ENCODE measurements at regions not wholly inside any gene's neighbourhood (a gene's known extent, or its start where the extent isn't known, plus 50 kb on each side); places are given as distances from the start of the nearest gene placed in this dataset.

DNA sequence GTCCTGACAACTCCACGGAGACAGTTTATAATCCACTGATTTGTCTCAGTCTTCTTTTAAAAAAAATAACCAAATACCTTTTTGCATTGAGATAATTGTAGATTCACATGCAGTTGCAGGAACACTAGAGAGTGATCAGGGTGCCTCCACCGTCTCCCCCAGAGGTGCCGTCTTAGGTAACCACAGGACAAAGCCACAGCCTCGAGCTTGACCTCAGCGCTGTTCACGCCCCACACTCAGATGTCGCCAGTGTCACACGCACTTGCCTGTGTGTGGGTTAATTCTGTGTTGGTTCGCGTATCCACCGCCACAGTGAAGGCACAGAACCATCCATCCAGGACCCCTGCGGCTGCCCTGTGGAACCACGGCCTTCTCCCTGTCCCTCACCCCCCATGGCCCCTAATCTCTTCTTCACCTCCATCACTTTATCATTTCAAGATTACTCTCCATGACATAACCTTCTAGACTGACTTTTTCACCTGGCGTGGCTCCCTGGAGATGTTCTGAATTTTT lies 295.0 kb upstream of the HDAC4 start (continued):
- no peak for TF ChIP-seq ZFP36 (IDR thresholded peaks at IDR 0.05; ENCODE audit: low read depth, low read length, partially characterized antibody)
- no peak for TF ChIP-seq MECOM (CRISPR knock-in tag; IDR thresholded peaks at IDR 0.05)
- TF ChIP-seq, protein P1, sequence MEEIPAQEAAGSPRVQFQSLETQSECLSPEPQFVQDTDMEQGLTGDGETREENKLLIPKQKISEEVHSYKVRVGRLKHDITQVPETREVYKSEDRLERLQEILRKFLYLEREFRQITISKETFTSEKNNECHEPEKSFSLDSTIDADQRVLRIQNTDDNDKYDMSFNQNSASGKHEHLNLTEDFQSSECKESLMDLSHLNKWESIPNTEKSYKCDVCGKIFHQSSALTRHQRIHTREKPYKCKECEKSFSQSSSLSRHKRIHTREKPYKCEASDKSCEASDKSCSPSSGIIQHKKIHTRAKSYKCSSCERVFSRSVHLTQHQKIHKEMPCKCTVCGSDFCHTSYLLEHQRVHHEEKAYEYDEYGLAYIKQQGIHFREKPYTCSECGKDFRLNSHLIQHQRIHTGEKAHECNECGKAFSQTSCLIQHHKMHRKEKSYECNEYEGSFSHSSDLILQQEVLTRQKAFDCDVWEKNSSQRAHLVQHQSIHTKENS (CRISPR knock-in tag; IDR thresholded peaks at IDR 0.05), result no peak

DNA sequence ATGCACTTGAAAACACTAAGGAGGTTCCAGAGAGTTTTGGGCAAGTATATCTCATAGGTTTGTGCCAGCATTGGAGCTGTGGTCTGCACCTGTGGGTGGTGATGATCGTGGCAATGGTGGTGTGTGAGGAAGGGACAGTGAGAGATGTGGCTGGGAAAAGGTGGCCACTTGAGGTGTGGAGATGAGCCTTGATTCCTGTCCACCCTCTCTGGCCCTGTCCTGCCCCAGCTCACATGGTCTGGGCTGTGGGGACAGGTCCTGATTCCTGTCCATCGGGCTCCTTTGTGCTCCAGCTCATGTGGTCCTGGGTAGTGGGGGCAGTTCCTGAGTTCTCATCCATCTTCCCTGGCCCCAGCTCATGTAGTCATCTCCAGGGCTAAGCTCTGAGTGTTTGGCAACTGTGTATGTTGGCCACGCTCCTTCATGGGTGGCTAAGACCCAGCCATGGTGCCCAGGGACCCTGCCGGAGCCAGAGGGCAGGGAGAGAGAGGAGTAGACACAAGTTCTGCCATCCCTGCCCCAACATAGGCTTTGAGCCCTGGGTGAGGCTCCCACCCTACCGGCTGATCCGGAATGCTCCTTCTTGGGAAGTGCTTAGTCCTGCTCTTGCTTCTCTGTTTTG lies 294.4 kb upstream of the HDAC4 start:
- ChIA-PET POLR2A (no interaction called here), CTCF (ENCODE audit: low intra/inter-chr PET ratio) (no interaction called here)
- no peaks in the 10 kb centered on the region for H4K20me1 ChIP-seq (replicated peaks; ENCODE audit: control insufficient read depth, insufficient read depth, low read length)
- H3K9ac ChIP-seq (ENCODE audit: insufficient read depth in 1 of 2, low read depth in 2 of 2, low read length in 2 of 2), result no peak overlapping the region
- peaks cover 2 to 33% of the 10 kb centered on the region in 2 experiments; a peak in 2 of 5 replicates for H3K27me3 ChIP-seq (ENCODE audit: control insufficient read depth in 2 of 2, insufficient read depth in 2 of 2, low read length in 2 of 2)
- H3K27ac ChIP-seq (ENCODE audit: extremely low read depth, low read depth, low read length), result no peak overlapping the region
- no peaks in the 10 kb centered on the region for H3K36me3 ChIP-seq (ENCODE audit: control insufficient read depth, insufficient read depth, low read length)
- TF ChIP-seq, protein P2, sequence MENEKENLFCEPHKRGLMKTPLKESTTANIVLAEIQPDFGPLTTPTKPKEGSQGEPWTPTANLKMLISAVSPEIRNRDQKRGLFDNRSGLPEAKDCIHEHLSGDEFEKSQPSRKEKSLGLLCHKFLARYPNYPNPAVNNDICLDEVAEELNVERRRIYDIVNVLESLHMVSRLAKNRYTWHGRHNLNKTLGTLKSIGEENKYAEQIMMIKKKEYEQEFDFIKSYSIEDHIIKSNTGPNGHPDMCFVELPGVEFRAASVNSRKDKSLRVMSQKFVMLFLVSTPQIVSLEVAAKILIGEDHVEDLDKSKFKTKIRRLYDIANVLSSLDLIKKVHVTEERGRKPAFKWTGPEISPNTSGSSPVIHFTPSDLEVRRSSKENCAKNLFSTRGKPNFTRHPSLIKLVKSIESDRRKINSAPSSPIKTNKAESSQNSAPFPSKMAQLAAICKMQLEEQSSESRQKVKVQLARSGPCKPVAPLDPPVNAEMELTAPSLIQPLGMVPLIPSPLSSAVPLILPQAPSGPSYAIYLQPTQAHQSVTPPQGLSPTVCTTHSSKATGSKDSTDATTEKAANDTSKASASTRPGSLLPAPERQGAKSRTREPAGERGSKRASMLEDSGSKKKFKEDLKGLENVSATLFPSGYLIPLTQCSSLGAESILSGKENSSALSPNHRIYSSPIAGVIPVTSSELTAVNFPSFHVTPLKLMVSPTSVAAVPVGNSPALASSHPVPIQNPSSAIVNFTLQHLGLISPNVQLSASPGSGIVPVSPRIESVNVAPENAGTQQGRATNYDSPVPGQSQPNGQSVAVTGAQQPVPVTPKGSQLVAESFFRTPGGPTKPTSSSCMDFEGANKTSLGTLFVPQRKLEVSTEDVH (IDR thresholded peaks at IDR 0.05; ENCODE audit: low read depth, partially characterized antibody), result no peak
- TF ChIP-seq KAT8 (IDR thresholded peaks at IDR 0.05; ENCODE audit: low read depth), result no peak
- TF ChIP-seq JUN (IDR thresholded peaks at IDR 0.05; ENCODE audit: borderline replicate concordance, low read depth, low read length), result no peak
- no peak for TF ChIP-seq JUN (CRISPR knock-in tag; IDR thresholded peaks at IDR 0.05; ENCODE audit: borderline replicate concordance)
- TF ChIP-seq TSC22D4 (tag; IDR thresholded peaks at IDR 0.05), result no peak
- no peak for TF ChIP-seq SAFB2 (IDR thresholded peaks at IDR 0.05; ENCODE audit: borderline replicate concordance, low read depth, low read length, severe bottlenecking)
- TF ChIP-seq ZNF3 (CRISPR knock-in tag; IDR thresholded peaks at IDR 0.05), result no peak
- no peak for TF ChIP-seq ZEB2 (IDR thresholded peaks at IDR 0.05)
- no peak for TF ChIP-seq NBN (IDR thresholded peaks at IDR 0.05; ENCODE audit: low read depth)
- TF ChIP-seq EGR1 (conservative IDR thresholded peaks at IDR 0.05), result no peak
- TF ChIP-seq, protein P3, sequence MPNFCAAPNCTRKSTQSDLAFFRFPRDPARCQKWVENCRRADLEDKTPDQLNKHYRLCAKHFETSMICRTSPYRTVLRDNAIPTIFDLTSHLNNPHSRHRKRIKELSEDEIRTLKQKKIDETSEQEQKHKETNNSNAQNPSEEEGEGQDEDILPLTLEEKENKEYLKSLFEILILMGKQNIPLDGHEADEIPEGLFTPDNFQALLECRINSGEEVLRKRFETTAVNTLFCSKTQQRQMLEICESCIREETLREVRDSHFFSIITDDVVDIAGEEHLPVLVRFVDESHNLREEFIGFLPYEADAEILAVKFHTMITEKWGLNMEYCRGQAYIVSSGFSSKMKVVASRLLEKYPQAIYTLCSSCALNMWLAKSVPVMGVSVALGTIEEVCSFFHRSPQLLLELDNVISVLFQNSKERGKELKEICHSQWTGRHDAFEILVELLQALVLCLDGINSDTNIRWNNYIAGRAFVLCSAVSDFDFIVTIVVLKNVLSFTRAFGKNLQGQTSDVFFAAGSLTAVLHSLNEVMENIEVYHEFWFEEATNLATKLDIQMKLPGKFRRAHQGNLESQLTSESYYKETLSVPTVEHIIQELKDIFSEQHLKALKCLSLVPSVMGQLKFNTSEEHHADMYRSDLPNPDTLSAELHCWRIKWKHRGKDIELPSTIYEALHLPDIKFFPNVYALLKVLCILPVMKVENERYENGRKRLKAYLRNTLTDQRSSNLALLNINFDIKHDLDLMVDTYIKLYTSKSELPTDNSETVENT (CRISPR knock-in tag; IDR thresholded peaks at IDR 0.05), result no peak
- TF ChIP-seq HOXB6 (CRISPR knock-in tag; IDR thresholded peaks at IDR 0.05; ENCODE audit: borderline replicate concordance), result no peak
- FAIRE-seq (no peak), ATAC-seq (no peak), DNase-seq (ENCODE audit: extremely low read depth in 1 of 4, low spot score in 3 of 4) (no peak)
- H3K9me1 ChIP-seq (ENCODE audit: control insufficient read depth, insufficient read depth, low read length), result no peaks in the 10 kb centered on the region
- intact Hi-C loops (cut with micrococcal nuclease), result no loop called here
- no TSS peak for BruUV-seq (replicated peaks)
- no peaks in the 10 kb centered on the region for H3K9me3 ChIP-seq (replicated peaks; ENCODE audit: control insufficient read depth, insufficient read depth, low read depth, low read length)
- in situ Hi-C loops (cut with MboI), result no loop called here
- H3K4me2 ChIP-seq (ENCODE audit: insufficient read depth, low read length), result no peak overlapping the region
- H3K4me3 ChIP-seq, result no peak overlapping the region
- no peak overlapping the region for H2AFZ ChIP-seq (ENCODE audit: low read depth, low read length)
- no peaks in the 10 kb centered on the region for H3K79me2 ChIP-seq (ENCODE audit: control insufficient read depth, insufficient read depth, low read length)
- H3K4me1 ChIP-seq (replicated peaks in 1 of 2; ENCODE audit: control insufficient read depth in 2 of 2, insufficient read depth in 2 of 2, low read length in 2 of 2), result peaks cover 0 to 12% of the 10 kb centered on the region in 2 experiments; a peak in 2 of 5 replicates
- WGBS (ENCODE audit: insufficient coverage, low coverage, missing lambda C conversion rate), result 4% methylated on average over 4 of the region's 6 CpGs
